ENCODE measurements at regions not wholly inside any gene's neighbourhood (a gene's known extent, or its start where the extent isn't known, plus 50 kb on each side); places are given as distances from the start of the nearest gene placed in this dataset.
"Not testable (repeated sequence)": the region's sequence is repeated elsewhere in the genome, so short reads cannot be mapped to it uniquely, and the experiment has no call there.

DNA sequence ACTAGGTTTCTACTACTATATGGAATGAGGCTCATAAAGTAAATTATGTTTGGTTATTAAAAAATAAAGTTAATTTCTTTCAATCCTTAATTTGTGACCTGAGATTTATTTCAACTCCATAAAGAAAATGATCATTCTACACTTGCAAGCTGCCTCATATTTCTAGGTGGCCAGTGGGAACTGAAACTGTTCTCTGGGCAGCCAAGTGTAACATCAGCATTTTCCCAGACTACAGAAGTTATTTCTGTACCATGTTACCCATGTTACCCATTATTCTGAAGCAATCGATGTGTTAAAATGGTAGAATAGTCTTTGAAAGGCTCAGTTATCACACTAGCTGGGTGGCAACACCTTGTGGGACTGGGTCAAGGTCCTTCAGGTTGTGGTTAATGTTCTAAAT lies 139.3 kb upstream of the FBXO11 start:
- no peak for DNase-seq

DNA sequence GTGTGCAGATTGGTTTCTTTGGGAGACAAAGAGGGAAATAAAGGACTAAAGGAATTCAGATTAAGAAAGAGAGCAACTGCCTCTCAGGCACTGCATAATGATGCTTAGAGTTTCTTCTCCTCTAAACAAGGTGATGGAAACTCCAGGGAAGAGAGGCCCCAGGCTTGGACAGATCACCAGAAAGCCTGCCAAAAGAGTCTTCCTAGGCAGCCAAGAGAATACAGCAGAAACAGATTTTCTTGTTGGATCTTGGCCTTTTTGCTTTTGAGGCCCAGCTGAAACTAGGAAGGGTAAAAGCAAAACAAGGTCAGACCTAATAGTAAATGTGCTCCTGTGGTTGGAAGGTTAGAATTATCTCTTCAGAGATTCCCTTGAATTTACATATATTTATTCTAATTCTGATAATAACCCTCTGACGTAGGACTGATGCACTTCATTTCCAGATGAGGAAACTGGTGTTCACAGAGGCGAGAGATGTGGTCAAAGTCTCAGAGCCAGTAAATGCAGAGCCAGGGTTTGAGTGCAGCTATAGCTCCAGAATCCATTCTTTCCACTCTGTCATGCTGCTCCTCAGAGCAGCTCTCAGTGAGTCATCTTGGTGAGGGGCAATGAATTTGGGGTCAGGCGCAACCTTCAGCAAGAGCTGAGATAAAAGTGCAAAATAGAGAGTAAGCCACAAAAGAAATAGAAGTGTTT lies 142.3 kb upstream of the FBXO11 start:
- no peak for DNase-seq

GRCh38 chr2:48049371-48049770 lies 143.1 kb upstream of the FBXO11 start:
- DNase-seq: no peak

DNA sequence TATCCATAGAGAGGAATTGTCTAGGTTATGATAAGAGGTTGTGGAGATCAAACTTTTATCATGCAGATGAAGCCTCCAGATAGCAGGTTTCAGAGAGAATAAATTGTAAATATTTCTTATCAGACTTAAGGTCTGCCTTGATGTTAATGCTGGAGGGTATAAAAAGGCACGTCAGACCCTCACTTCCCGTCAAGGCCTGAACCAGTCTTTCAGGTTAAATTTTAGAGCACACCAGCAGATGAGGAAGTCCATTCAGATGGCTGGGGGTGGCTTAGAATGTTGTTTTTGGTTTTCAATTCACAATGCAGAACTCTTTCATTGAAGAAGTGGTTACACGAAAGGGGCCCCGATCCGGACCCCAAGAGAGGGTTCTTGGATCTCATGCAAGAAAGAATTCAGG lies 144.4 kb upstream of the FBXO11 start:
- no peak for DNase-seq

DNA sequence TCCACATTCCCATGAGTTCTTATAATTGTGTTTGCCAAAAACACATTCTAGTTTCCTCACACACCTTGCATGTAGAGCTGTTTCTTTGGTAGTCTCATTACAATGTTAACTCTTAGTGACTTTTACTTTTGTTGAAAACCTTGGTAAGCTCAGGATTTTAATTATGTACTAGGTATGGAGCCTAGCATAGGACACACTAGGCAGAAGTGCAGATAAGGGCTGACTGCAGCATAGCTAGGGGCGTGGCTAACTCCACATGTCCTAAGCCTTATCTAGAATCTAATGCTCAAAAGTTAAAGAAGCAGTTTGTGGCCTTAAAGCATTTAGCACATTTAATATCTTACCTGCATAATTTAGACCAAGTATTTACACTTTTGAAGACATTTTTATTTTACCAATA lies 153.7 kb upstream of the FBXO11 start:
- DNase-seq: no peak

DNA sequence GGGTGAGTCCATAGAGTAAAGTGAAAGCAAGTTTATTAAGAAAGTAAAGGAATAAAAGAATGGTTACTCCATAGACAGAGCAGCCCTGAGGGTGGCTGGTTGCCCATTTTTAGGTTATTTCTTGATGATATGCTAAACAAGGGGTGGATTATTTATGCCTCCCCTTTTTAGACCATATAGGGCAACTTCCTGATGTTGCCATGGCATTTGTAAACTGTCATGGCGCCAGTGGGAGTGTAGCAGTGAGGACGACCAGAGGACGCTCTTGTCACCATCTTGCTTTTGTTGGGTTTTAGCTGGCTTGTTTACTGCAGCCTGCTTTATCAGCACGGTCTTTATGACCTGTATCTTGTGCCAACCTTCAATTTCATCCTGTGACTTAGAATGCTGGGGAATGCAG lies 155.4 kb upstream of the FBXO11 start:
- not testable (repeated sequence) for DNase-seq

DNA sequence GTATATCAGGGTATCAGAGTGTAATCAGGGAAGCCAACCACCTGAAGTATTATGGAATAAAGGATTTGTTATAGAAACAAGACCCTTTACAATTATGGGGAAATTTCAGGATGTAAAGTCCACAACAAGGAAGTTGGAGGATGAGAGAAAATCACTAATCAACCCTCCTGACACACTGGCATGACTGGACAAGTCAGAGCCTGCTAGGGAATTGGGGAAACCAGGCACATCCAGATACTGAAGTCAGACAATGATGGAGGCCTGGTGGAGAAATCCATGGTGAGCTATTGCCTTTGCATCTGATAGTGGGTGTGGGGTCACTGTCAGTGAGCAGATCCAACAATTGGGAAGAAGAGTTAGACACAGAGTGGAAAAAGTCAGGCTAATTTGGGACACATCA lies 158.8 kb upstream of the FBXO11 start:
- no peak for DNase-seq

DNA sequence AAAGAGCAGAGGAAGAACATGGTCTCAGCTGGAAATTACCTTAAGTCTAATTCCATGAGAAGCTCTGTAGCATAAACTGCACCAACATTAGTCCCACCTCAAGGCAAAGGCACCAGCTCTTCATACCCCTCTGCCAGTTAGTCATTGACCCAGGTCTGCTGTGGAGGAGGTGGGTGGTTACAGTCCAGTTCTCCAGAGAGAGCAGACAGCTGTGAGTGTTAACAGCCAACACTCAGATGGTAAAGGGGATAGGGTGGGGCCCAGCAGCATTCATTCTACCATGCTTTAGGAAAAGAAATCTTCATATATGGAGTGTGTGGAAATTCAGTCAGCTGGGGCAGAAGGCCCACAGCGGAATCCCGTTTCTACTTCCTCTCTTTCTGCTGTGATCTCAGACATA lies 159.7 kb upstream of the FBXO11 start:
- DNase-seq: no peak

- DNase-seq: no peak
These were observed 163.5 kb upstream of the FBXO11 start for GRCh38 chr2:48069769-48070168.

GRCh38 chr2:48070415-48070814 lies 164.1 kb upstream of the FBXO11 start:
- no peak for DNase-seq

- DNase-seq: no peak
These were observed 166.3 kb upstream of the FBXO11 start for GRCh38 chr2:48072583-48072982.

DNA sequence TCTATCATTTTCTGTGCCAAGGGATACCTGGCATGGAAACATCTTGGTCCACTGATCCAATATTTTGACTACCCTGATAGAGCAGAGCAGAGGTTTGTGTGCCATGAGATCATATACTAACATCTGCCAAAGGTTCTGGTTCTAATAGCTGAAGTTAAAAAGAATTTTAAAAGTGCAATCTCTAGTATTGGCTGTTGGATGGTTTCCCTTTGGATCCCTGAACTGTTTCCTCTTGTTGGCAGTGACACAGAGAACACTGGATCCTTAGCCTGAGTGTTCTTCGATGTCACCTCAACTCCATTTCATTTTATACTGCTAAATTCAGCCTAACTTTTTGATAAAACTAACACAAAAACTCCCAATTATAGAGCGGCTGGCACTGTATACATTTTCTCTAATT lies 169.3 kb upstream of the FBXO11 start:
- DNase-seq: no peak

- DNase-seq: no peak
These were observed 174.4 kb upstream of the FBXO11 start for GRCh38 chr2:48080534-48081316.

DNA sequence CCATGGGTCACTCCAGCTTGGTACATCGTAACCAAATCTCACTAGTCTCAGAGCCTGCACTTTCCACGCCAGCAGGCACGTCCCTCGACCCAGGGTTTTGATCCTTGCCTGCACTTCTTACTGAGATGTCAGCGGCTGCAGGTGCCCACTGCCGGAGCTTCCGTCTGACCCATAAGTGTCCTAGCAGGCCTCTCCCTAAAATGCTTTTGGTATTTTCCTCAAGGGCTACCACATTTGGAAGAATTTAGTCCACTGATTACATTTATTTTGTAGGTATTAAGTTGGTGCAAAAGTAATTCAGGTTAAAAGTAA lies 175.0 kb upstream of the FBXO11 start:
- no peak for DNase-seq

GRCh38 chr2:48085888-48086287 lies 179.6 kb upstream of the FBXO11 start:
- DNase-seq: no peak

- DNase-seq: no peak
These were observed 182.7 kb upstream of the FBXO11 start for GRCh38 chr2:48088994-48089393.

GRCh38 chr2:48089644-48090043 lies 183.3 kb upstream of the FBXO11 start:
- no peak for DNase-seq

DNA sequence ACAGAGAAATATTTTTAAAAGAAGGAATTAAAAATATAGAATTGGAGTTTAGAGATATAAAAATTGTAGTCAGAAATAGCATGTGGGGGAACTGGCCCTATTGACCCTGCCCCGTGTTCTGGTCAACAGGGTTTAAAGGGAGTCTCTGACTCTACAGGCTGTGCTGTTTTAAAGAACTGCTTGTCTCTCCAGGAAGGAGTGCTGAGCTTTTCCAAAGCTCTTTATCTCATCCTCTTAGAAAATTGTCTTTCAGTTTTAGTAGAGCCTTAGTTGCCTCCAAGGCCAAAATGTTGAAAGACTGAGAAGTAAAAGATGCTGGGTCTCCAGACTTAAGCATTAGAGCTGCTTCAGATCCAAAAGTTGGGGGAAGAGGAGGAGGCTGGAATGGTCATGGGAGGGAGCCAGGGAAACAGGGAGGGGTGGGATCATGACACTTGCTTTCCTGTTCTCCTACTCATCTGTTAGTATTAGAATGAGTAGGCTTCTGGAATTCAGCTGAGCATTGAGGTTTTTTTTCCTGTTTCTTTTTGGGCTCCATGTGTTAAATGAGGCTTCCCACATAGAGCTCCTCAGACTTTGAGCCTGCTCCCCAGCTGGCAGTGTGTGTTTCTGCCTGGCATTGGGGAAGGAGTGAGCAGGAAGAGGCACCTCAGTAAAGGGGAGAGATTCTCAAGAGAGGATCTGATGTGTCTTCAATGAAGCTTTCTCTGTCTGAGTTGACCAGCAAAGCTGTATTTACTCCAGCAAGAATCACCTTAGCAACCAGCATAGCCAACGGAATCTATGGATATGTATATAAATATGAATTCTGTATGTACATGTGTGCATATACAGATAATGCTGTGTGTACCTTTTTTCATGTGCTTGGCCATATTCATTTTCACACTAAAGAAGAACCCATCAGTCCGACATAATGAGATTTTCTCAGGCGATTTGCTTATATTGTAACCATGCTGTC lies 186.8 kb upstream of the FBXO11 start:
- no peak for DNase-seq

- DNase-seq: not testable (repeated sequence)
These were observed 190.5 kb upstream of the FBXO11 start for GRCh38 chr2:48096765-48097164.

DNA sequence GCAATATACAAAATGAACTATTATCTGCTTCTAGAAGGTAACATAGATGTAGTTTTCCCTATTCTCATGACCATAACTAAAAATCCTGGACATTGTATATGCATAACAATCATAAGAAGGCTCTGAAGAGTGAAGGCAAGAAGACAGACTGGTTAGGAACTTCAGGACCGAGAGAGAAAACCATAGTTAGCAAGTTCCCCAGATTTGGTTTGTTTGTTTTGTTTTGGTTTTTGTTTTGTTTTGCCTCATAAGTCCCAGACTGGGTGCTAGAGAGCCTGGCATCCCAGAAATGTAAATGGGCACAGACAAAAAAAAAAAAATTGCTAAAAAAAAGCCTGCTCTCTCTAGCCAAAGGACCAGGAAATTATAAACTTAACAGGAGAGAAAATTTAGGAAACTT lies 192.2 kb upstream of the FBXO11 start:
- no peak for DNase-seq

GRCh38 chr2:48104418-48104817 lies 198.1 kb upstream of the FBXO11 start:
- DNase-seq: no peak

- no peak for DNase-seq
These were observed 199.6 kb upstream of the FBXO11 start for GRCh38 chr2:48105848-48106247.

GRCh38 chr2:48107326-48107925 lies 201.1 kb upstream of the FBXO11 start:
- no peak for DNase-seq

Measured in T-helper 1 cell (primary cell).